KMS-11 (cell line): ENCODE measurements at regions not wholly inside any gene's neighbourhood (a gene's known extent, or its start where the extent isn't known, plus 50 kb on each side); places are given as distances from the start of the nearest gene placed in this dataset.

Experiments used
- H2AFZ ChIP-seq: fragments of 200-600 bp; sonication (generic); 2 replicates; pipeline ENCODE4 v1.6.1; 2016; ENCODE audit warnings: antibody characterized with exemption, mixed run types, low read depth
- H3K27ac ChIP-seq: fragments of 200-600 bp; sonication (generic); 2 replicates; pipeline ENCODE4 v1.6.1; 2016; ENCODE audit warnings: mild to moderate bottlenecking, mixed run types
- H3K27me3 ChIP-seq: fragments of 200-600 bp; sonication (generic); 2 replicates; pipeline ENCODE4 v1.6.1; 2017; ENCODE audit warnings: mild to moderate bottlenecking, low read depth, mixed run types, moderate library complexity; ENCODE audit not compliant: insufficient read depth
- H3K36me3 ChIP-seq: fragments of 200-600 bp; sonication (generic); 2 replicates; pipeline ENCODE4 v1.6.1; 2017; ENCODE audit warnings: mild to moderate bottlenecking, mixed run types; ENCODE audit not compliant: insufficient read depth
- H3K4me1 ChIP-seq: fragments of 200-600 bp; sonication (generic); 2 replicates; pipeline ENCODE4 v1.6.1; 2016; ENCODE audit warnings: mild to moderate bottlenecking, low read depth, mixed run types; ENCODE audit not compliant: poor library complexity, severe bottlenecking
- H3K4me2 ChIP-seq: fragments of 200-600 bp; sonication (generic); 2 replicates; pipeline ENCODE4 v1.7.0; 2016; ENCODE audit warnings: mild to moderate bottlenecking, mixed run types
- H3K4me3 ChIP-seq: fragments of 200-600 bp; sonication (generic); IDR thresholded peaks from 2 replicates; pipeline ENCODE4 v1.6.1; 2017; ENCODE audit warnings: low read depth, low read length, mixed read lengths; ENCODE audit not compliant: insufficient read depth
- H3K79me2 ChIP-seq: fragments of 200-600 bp; sonication (generic); 2 replicates; pipeline ENCODE4 v1.6.1; 2016; ENCODE audit warnings: low read depth, mixed run types; ENCODE audit not compliant: insufficient read depth
- H3K9ac ChIP-seq: fragments of 200-600 bp; sonication (generic); 2 replicates; pipeline ENCODE4 v1.6.1; 2016; ENCODE audit warnings: mild to moderate bottlenecking, mixed run types
- H4K20me1 ChIP-seq: fragments of 200-600 bp; sonication (generic); 2 replicates; pipeline ENCODE4 v1.6.1; 2016; ENCODE audit warnings: mild to moderate bottlenecking, mixed run types; ENCODE audit not compliant: insufficient read depth
- CTCF ChIP-seq: fragments of 200-600 bp; sonication (generic); conservative IDR thresholded peaks from 2 replicates; pipeline ENCODE4 v1.6.1; 2017; ENCODE audit warnings: low read depth, mild to moderate bottlenecking, antibody characterized with exemption, low read length, moderate library complexity, mixed read lengths

GRCh38 chr5:57804505-57804904 is 321.9 kb upstream of the ACTBL2 start:
- no peak overlapping the region for H2AFZ ChIP-seq
- H3K4me1 ChIP-seq = no peaks in the 10 kb centered on the region
- H3K27ac ChIP-seq = no peak overlapping the region
- H4K20me1 ChIP-seq = no peaks in the 10 kb centered on the region
- no peaks in the 10 kb centered on the region for H3K27me3 ChIP-seq
- no peak overlapping the region for H3K4me3 ChIP-seq
- H3K4me2 ChIP-seq = no peak overlapping the region
- H3K79me2 ChIP-seq = no peaks in the 10 kb centered on the region
- no peak overlapping the region for H3K9ac ChIP-seq
- H3K36me3 ChIP-seq = no peaks in the 10 kb centered on the region
- TF ChIP-seq CTCF = no peak

- Histone ChIP-seq H3K27ac (no peak overlapping the region), H3K9ac (no peak overlapping the region), H3K36me3 (no peaks in the 10 kb centered on the region), H4K20me1 (no peaks in the 10 kb centered on the region), H3K4me3 (no peak overlapping the region), H3K4me1 (no peaks in the 10 kb centered on the region), H3K79me2 (no peaks in the 10 kb centered on the region), H3K27me3 (no peaks in the 10 kb centered on the region), H3K4me2 (no peak overlapping the region), H2AFZ (no peak overlapping the region)
- TF ChIP-seq CTCF = no peak
Observed at GRCh38 chr5:57804007-57804444, 321.4 kb upstream of the ACTBL2 start.

GRCh38 chr5:57802131-57802530 is 319.5 kb upstream of the ACTBL2 start:
- Histone ChIP-seq H3K4me1 (no peaks in the 10 kb centered on the region), H3K4me2 (no peak overlapping the region), H3K36me3 (no peaks in the 10 kb centered on the region), H2AFZ (no peak overlapping the region), H3K79me2 (no peaks in the 10 kb centered on the region), H3K4me3 (no peak overlapping the region), H3K27ac (no peak overlapping the region), H3K9ac (no peak overlapping the region), H3K27me3 (no peaks in the 10 kb centered on the region), H4K20me1 (no peaks in the 10 kb centered on the region)
- TF ChIP-seq CTCF = no peak

GRCh38 chr5:57795203-57795602 is 312.6 kb upstream of the ACTBL2 start:
- Histone ChIP-seq H3K9ac (no peak overlapping the region), H3K79me2 (no peaks in the 10 kb centered on the region)
- TF ChIP-seq CTCF = no peak

More at GRCh38 chr5:57795203-57795602, 312.6 kb upstream of the ACTBL2 start:
- Histone ChIP-seq H4K20me1 (no peaks in the 10 kb centered on the region), H3K27me3 (no peaks in the 10 kb centered on the region), H3K4me3 (no peak overlapping the region), H3K4me1 (no peaks in the 10 kb centered on the region), H3K36me3 (no peaks in the 10 kb centered on the region), H3K4me2 (no peak overlapping the region), H3K27ac (no peak overlapping the region), H2AFZ (no peak overlapping the region)
